ENCODE measurements at regions not wholly inside any gene's neighbourhood (a gene's known extent, or its start where the extent isn't known, plus 50 kb on each side); places are given as distances from the start of the nearest gene placed in this dataset.

- DNase-seq (ENCODE audit: low spot score), result no peak
These were observed 50.1 kb upstream of the ASAP2 start for GRCh38 chr2:9156483-9156882.

GRCh38 chr2:9154061-9154460, 52.6 kb upstream of the ASAP2 start:
- DNase-seq (ENCODE audit: low spot score), result no peak

- no peak for DNase-seq (ENCODE audit: low spot score)
These were observed 53.0 kb upstream of the ASAP2 start for GRCh38 chr2:9153643-9153980.

- DNase-seq (ENCODE audit: low spot score), result peak; percentile 44
These were observed 53.5 kb upstream of the ASAP2 start for GRCh38 chr2:9152975-9153642.

- no peak for DNase-seq (ENCODE audit: low spot score)
These were observed 55.7 kb upstream of the ASAP2 start for GRCh38 chr2:9150906-9151305.

GRCh38 chr2:9150568-9150900, 56.1 kb upstream of the ASAP2 start:
- DNase-seq (ENCODE audit: low spot score), result no peak

GRCh38 chr2:9149726-9150567, 56.7 kb upstream of the ASAP2 start:
- DNase-seq (ENCODE audit: low spot score), result no peak

GRCh38 chr2:9149388-9149660, 57.3 kb upstream of the ASAP2 start:
- no peak for DNase-seq (ENCODE audit: low spot score)

GRCh38 chr2:9146646-9147045, 60.0 kb upstream of the ASAP2 start:
- no peak for DNase-seq (ENCODE audit: low spot score)

GRCh38 chr2:9145752-9146430, 60.7 kb upstream of the ASAP2 start:
- DNase-seq (ENCODE audit: low spot score), result no peak

- no peak for DNase-seq (ENCODE audit: low spot score)
These were observed 61.4 kb upstream of the ASAP2 start for GRCh38 chr2:9145109-9145751.

GRCh38 chr2:9144617-9145016, 62.0 kb upstream of the ASAP2 start:
- no peak for DNase-seq (ENCODE audit: low spot score)

- DNase-seq (ENCODE audit: low spot score), result no peak
These were observed 62.6 kb upstream of the ASAP2 start for GRCh38 chr2:9144046-9144445.

- DNase-seq (ENCODE audit: low spot score), result no peak
These were observed 63.3 kb upstream of the ASAP2 start for GRCh38 chr2:9143264-9143815.

GRCh38 chr2:9142551-9143263, 63.9 kb upstream of the ASAP2 start:
- DNase-seq (ENCODE audit: low spot score), result peak; percentile 64

GRCh38 chr2:9141706-9142460, 64.7 kb upstream of the ASAP2 start:
- DNase-seq (ENCODE audit: low spot score), result no peak

- DNase-seq (ENCODE audit: low spot score), result no peak
These were observed 65.4 kb upstream of the ASAP2 start for GRCh38 chr2:9141091-9141667.

- peak; percentile 60 for DNase-seq (ENCODE audit: low spot score)
These were observed 66.0 kb upstream of the ASAP2 start for GRCh38 chr2:9140645-9141044.

- peak; percentile 78 for DNase-seq (ENCODE audit: low spot score)
These were observed 66.8 kb upstream of the ASAP2 start for GRCh38 chr2:9139491-9140443.
